ENCODE measurements at regions not wholly inside any gene's neighbourhood (a gene's known extent, or its start where the extent isn't known, plus 50 kb on each side); places are given as distances from the start of the nearest gene placed in this dataset.

DNA sequence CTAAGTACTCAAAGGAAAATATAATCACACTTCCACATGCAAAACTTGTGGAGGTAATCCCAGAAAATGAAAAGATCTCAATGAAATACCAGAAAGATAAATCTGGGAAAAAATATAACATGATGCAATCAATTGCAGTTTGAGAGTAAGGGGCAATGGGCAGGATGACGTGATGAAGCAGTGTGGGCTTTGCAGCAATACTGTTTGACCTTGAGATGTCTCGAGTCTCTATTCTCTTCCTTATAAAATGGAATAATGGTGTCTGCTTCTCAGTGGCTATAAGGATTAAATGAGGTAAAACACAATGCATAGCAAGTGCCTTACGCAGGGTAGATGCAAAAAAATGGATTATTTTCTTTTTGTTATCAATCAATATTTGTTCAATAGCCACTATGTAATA lies 447.5 kb downstream of the BUD13 start:
- TF ChIP-seq, protein P1, sequence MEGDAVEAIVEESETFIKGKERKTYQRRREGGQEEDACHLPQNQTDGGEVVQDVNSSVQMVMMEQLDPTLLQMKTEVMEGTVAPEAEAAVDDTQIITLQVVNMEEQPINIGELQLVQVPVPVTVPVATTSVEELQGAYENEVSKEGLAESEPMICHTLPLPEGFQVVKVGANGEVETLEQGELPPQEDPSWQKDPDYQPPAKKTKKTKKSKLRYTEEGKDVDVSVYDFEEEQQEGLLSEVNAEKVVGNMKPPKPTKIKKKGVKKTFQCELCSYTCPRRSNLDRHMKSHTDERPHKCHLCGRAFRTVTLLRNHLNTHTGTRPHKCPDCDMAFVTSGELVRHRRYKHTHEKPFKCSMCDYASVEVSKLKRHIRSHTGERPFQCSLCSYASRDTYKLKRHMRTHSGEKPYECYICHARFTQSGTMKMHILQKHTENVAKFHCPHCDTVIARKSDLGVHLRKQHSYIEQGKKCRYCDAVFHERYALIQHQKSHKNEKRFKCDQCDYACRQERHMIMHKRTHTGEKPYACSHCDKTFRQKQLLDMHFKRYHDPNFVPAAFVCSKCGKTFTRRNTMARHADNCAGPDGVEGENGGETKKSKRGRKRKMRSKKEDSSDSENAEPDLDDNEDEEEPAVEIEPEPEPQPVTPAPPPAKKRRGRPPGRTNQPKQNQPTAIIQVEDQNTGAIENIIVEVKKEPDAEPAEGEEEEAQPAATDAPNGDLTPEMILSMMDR (IDR thresholded peaks at IDR 0.05), result no peak

- TF ChIP-seq, protein P1 (IDR thresholded peaks at IDR 0.05), result no peak
Measured at GRCh38 chr11:116317212-116317611, 455.6 kb downstream of the BUD13 start.

DNA sequence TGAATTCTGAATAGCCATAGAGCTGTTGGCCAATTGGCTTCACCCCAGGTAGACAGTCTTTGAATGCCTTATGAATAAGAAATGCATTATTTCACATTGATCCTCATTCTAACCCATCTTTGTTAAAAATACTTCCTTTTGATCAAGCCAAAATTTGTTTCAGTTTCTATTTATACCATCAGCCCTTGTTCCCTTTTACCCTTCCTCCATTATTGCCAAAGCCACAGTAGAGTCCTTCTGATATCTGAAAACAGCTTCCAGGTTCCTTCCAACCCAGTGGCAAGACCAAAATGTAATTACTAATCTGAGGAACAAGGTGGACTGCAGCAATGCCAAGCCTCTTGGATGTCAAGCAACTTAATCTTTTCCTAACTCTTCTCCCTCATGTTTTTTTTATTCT lies 458.8 kb downstream of the BUD13 start:
- TF ChIP-seq, protein P1 (IDR thresholded peaks at IDR 0.05), result no peak

GRCh38 chr11:116312570-116313391 lies 460.0 kb downstream of the BUD13 start:
- TF ChIP-seq, protein P1 (IDR thresholded peaks at IDR 0.05), result no peak

- TF ChIP-seq, protein P1 (IDR thresholded peaks at IDR 0.05), result no peak
Measured at GRCh38 chr11:116311206-116311605, 461.6 kb downstream of the BUD13 start.

DNA sequence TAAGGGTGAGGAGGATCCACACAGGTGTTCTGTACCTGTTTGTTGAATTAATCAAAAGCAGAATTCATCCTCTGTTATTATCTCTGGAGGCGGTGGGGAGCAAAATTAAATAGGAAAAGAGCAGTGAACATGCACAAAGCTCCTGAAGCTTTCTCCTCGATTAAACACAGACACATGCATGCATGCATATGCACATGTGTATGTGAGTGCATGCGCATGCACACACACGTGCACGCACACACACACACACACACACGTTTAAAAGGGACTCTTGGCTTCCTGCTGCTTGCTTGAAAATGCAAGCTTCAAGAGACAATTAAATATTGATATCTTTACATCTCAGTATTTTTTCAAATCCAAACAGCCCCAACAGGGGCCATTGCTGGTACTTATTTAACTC lies 462.1 kb downstream of the BUD13 start:
- TF ChIP-seq, protein P1 (IDR thresholded peaks at IDR 0.05), result no peak

- TF ChIP-seq, protein P1 (IDR thresholded peaks at IDR 0.05), result no peak
Measured at GRCh38 chr11:116310226-116310625, 462.6 kb downstream of the BUD13 start.

All from LNCAP (cell line).